Activated CD4-positive, alpha-beta T cell treated with anti-CD3 and anti-CD28 coated beads for 48 hours (primary cell): ENCODE measurements at regions not wholly inside any gene's neighbourhood (a gene's known extent, or its start where the extent isn't known, plus 50 kb on each side); places are given as distances from the start of the nearest gene placed in this dataset.
"Not testable (repeated sequence)": the region's sequence is repeated elsewhere in the genome, so short reads cannot be mapped to it uniquely, and the experiment has no call there.

Experiments
- DNase-seq: peaks from one replicate; pipeline ENCODE4 v3.0.0-alpha.2; 2020

DNA sequence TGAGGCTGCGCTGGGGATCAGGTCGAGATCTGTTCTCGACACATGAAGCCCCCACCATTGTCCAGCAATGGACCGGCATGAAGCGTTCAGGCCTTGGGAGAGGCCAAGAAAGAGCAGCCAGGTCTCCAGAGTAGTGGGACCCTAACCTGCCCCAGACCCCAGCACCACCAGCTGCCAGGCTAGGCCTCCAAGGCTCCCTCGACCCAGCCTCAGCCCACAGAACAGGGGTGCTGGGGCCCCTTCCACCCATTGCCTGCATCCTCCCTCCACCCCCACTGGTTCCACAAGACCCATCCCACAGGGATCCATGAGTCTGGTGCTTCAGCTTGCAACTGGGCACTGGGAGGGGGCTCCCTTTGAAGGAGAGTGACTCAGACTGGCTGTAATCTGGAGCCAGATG, 120.3 kb downstream of the TUBA3C start:
- DNase-seq: no peak

DNA sequence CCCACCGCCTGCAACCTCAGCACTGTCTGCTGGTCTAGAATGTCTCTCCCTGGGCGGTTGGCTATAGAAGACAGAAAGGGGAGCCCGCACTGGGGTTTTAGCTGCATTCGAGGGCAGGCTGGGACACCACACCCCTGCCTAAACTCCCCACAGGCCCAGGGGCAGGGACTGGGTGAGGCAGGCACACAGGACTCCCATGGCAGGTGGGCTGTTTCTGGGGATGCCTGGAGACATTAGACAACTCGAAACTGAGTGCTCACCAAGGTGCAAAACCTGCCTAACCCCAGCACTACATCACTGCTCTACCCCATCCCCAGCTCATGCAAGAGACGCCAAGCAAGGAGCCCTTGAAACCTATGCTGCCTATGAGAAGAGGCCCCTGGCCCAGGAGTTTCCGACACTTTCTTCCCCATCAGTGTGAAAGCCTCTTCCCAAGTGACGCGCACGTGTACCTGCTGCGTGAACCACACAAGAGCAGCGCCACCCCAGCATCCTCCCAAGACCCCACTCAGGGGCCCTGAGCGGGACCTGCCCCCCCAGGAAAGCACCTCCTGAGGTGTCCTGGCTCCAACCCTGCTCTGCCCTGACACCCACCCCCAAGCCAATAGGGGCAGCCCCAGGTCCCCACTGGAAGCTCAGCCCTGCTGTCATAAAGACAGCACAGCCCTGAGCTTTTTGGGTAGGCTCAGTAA, 121.2 kb downstream of the TUBA3C start:
- DNase-seq: no peak

- no peak for DNase-seq
Observed at GRCh38 chr13:19059016-19059780, 122.4 kb downstream of the TUBA3C start.

DNA sequence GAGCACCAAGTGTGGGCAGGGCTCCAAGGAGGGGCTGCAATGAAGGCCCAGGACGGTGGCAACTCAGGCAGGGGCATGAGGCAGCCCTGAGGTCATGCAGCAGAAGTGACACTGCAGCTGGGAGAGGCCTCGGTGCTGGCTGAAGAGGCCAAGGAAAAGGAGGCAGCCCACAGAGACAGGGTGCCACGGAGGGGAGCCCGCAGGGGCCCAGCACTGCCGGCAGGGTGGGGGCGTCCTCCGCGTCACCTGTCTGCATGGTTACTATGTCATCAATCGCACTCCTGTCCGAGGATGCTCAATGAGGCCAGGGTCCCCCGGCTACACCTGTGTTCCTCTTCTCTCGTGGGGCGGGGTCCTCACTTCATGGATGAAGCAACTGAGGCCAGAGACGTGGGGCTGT, 123.1 kb downstream of the TUBA3C start:
- DNase-seq: no peak

GRCh38 chr13:19057588-19058340, 123.9 kb downstream of the TUBA3C start:
- DNase-seq: no peak

DNA sequence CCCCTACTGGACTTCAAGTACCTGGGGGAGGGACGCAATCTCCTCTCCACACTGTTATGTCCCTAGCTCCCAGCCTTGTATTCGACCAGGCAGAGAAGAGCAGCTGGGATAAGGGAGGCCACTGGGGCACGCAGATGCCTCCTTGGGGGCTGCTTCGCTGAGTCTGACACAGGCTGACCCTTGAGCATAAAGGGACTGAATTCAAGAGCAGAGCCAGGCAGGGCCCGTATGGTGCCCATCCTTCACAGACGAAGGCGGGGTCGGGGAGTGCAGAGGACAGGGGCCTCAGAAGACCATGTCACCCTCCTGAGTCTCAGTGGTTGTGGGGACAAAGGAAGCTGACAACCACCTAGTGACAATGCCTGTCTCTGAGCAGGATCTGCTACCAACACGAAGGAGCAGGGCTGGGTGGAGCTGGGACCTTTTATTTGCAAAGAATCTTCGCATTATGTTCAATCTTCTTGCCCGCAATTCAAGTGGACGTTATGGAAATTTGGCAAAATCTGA, 124.6 kb downstream of the TUBA3C start:
- no peak for DNase-seq

DNA sequence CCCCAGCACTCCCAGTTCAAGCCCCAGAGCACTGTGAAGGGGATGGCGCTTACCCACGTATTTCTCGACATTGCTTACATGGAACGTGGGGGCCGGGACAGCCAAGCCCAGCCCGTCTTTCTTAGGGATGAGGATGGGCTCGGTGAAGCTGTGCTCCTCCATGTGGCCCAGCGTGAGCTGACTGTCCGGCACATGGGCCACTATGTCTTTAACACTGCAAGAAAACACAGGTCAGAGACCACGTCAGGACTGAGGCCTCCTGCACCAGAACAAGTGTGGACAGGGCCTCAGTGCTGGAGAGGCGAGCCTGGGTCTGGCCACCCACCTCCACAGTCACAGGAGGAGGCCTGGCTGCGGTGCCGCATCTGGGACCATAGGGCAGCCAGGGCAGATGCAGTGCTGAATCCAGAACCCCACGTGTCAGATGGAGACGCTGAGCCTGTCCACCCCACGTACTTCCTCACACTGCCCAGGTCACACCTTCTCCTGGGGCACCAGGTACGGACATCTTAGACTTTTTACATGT, 125.2 kb downstream of the TUBA3C start:
- no peak for DNase-seq

- no peak for DNase-seq
Observed at GRCh38 chr13:19055611-19056010, 126.0 kb downstream of the TUBA3C start.

GRCh38 chr13:19053561-19053960, 128.1 kb downstream of the TUBA3C start:
- no peak for DNase-seq

DNA sequence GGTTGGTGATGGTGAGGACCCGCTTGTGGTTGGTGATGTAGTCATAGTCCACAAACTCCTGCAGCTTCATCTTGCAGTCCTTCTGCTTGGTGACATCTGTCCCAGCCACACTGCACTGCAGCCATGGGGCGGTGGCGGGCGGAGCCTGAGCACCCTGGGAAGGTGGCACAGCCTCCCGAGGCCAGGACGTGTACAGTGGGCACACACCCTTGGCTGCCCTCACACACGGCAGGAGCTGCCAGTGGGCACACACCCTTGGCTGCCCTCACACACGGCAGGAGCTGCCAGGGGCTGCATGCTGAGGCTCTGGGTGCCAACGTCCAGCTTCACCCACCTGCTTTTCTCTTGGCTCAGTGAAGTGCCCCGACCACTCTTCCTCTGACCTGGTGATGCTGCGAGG, 128.7 kb downstream of the TUBA3C start:
- DNase-seq: no peak

DNA sequence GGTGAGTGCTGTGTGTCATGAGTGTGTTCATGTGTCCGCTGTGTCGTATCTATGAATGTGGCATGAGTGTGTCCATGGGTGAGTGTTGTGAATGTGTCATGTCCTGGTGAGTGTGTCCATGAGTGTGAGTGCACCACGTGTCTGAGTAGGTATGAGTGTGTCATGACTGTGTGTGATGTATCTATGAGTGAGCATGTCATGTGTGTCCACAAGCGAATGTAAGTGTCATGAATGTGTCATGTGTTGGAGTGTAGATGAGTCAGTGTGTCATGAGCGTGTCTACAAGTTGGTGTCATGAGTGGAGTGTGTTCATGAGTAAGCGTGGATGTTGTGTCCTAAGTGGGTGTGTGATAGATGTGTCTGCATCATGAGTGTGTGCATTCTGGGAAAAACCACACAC, 129.4 kb downstream of the TUBA3C start:
- no peak for DNase-seq

GRCh38 chr13:19050901-19051300, 130.7 kb downstream of the TUBA3C start:
- DNase-seq: no peak

GRCh38 chr13:19049624-19050023, 132.0 kb downstream of the TUBA3C start:
- DNase-seq: not testable (repeated sequence)

DNA sequence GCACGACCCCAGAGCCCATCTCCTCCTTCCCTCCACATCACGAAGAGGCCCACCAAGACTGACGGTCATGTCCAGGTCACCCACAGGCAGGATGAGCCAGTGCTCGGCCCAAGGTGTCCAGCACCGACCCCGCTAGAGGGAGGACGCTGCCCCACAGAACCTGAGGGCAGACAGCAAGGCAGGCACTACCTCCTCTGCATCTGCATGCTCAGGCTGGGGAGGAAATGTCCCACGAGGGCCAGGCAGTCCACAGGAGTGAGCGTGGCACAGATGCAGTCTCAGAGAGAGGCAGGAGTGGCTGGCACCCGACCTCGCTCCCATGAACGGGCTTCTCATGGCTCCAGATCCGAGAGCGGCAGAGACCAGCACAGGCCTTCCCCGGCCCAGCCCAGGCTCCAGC, 133.2 kb downstream of the TUBA3C start:
- DNase-seq: no peak

- no peak for DNase-seq
Observed at GRCh38 chr13:19023115-19023514, 158.5 kb downstream of the TUBA3C start.

DNA sequence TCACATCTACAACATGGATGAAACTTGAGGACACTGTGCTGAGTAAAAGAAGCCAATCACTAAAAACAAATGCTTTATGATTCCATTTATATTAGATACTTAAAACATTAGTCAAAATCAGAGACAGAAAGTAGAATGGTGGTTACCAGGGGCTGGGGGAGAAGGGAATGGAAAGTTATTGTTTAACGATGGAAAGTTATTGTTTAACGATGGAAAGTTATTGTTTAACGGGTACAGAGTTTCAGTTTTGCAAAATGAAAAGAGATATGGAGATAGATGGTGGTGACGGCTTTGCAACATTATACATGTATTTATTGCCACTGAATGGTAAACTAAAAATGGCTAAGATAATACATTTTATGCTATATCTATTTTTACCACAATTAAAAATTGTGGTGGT, 160.6 kb downstream of the TUBA3C start:
- DNase-seq: no peak

- DNase-seq: peak; percentile 3
Observed at GRCh38 chr13:18998389-18998788, 183.2 kb downstream of the TUBA3C start.

- DNase-seq: no peak
Observed at GRCh38 chr13:18996627-18997051, 185.0 kb downstream of the TUBA3C start.

DNA sequence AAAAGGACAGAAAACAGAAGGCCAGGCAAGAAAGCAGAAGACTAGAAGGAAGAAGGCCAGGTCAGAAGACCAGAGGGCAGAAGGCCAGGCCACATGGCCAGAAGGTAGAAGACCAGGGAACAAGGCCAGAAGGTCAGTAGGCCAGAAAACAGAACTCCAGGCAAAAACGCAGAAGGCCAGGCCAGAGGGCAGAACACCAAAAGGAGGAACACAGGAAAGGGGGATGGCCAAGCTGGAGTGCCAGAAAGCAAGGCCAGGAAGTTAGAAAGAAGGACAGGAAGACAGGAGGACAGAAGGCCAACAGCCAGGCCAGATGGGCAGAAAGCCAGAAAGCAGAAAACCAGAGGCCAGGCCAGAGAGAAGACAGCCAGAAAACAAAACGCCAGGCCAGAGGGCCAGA, 185.4 kb downstream of the TUBA3C start:
- no peak for DNase-seq

GRCh38 chr13:18995259-18995873, 186.3 kb downstream of the TUBA3C start:
- no peak for DNase-seq

DNA sequence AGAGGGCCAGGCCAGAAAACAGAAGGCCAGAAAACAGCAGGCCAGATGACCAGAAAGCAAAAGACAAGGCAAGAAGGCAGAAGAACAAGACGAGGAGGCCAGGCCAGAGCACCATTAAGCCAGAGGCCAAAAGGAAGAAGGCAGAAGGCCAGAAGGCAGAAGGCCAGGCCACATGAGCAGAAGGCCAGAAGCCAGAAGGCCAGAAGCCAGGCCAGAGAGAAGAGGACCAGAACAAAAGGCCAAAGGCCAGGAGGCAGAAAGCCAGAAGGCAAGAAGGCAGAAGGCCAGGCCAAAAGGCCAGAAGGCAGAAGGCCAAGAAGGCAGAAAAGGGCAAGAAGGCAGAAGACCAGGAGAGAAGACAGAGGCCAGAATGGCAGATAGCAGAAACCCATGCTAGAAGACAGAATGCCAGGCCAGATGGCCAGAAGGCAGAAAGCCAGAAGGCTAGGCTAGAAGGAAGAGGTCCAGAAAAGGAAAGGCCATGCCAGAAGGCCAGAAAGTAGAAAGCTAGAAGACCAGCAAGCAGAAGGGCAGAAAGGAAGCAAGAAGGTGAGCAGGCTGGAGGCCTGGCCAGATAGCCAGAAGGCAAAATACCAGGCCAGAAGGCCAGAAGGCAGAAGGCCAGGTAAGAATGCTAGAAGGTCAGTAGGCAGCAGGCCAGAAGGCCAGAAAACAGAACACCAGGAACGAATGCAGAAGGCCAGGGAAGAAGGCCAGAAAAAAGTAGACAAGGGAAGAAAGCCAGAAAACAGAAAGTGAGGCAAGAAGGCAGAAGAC, 187.6 kb downstream of the TUBA3C start:
- DNase-seq: no peak

GRCh38 chr13:18992791-18993190, 188.8 kb downstream of the TUBA3C start:
- DNase-seq: no peak
